CD4-positive, alpha-beta T cell treated with Interleukin-10 for 1 hour (primary cell): ENCODE measurements at regions not wholly inside any gene's neighbourhood (a gene's known extent, or its start where the extent isn't known, plus 50 kb on each side); places are given as distances from the start of the nearest gene placed in this dataset.
"Not testable (repeated sequence)": the region's sequence is repeated elsewhere in the genome, so short reads cannot be mapped to it uniquely, and the experiment has no call there.

Experiments
- DNase-seq: peaks from one replicate; pipeline ENCODE4 v3.0.0-alpha.2; 2020

DNA sequence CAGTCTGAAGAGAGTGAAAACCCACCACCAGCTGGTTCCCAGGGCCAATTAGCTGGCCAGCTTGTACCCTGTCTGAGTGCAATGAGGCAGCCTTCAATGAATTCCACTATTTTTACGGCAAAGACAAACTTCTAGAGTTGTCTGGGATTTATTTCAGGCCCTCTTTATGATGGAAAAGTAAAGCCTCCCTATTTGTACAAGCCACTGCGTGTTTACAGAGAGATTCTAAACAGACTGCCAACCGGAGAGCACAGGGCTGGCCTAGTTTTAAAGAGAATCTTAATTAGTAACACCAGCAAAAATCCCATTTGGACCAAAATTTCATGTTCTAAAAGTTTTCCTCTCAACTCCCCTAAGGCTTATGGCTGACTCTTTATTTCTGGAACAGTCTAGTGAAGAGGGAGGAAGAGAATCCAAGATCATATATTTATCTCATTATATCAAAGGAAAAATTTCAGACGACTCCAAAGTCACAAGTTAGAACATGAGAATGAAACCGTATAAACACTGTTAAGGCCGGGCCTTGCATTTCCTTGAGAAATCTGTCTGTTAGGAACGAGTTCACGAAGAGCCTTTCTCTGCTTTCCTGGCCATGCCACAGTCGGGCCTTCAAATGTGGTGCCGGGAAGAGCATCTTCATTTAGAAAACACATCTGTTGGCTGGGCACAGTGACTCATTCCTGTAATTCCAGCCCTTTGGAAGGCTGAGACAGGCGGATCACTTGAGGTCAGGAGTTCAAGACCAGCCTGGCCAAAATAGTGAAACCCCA, 724.6 kb upstream of the NRP1 start:
- no peak for DNase-seq

DNA sequence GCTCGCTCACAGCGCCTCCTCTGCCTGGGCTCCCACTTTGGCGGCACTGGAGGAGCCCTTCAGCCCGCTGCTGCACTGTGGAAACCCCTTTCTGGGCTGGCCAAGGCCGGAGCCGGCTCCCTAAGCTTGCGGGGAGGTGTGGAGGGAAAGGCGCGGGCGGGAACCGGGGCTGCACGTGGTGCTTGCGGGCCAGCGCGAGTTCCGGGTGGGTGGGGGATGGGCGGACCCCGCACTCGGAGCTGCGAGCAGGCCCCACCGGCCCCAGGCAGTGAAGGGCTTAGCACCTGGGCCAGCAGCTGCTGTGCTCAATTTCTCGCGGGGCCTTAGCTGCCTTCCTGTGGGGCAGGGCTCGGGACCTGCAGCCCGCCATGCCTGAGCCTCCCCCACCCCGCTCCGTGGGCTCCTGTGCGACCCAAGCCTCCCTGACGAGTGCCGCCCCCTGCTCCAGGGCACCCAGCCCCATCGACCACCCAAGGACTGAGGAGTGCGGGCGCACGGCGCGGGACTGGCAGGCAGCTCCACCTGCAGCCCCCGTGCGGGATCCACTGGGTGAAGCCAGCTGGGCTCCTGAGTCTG, 721.0 kb upstream of the NRP1 start:
- not testable (repeated sequence) for DNase-seq

DNA sequence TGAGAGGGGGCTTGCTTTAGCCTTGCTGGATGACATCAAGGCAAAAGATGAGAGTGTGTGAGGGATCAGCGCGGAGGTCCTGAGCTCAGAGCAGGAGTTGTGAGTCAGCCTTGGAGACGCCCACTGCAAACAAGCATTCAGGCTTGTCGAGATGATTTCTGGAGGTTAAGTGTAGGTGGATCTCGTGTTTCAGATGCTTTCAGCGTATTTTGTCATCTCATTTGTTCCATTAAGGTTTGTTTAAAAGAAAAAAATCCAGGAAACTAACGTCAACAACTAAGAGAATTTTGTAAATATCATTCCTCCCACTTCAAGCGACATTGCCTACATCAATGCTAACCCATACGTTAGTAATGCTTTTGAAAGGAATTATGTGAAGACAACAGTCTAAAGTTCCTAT, 715.4 kb upstream of the NRP1 start:
- no peak for DNase-seq

DNA sequence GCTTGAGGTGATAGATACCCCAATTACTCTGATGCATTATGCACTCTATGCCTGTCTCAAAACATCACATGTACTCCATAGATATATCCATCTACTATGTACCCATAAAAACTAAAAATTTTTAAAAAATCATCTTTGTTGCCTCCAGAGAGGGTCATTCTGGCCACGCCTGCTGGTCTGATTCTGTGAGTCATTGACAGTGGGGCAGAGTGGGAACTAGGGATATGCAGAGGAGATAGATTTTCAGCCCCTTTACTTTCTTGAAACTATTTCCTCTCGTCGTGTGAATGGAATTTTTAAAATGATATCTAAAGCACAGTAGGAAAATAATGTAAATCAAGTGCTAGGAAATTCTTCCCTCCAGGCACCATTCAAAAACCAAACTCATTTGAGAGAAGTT, 715.0 kb upstream of the NRP1 start:
- DNase-seq, result no peak

DNA sequence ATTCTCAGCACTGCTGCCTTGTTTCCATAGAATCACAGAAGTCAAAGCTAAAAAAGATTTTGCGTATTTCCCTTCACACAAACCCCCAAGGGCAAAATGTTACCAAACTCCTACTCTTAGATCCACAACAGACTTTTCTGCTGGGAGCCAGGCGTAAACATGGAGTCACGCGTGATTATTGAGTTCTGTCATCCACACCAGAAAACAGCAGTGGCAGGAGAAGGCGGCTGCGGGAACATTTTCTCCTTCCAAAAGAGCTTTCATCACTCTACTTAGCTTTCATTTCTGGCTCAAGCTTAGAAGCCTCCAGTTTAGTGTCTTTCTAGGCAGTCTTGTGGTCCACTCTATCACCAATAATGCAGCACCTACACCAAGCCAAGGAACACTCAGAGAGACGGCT, 712.9 kb upstream of the NRP1 start:
- DNase-seq, result no peak

DNA sequence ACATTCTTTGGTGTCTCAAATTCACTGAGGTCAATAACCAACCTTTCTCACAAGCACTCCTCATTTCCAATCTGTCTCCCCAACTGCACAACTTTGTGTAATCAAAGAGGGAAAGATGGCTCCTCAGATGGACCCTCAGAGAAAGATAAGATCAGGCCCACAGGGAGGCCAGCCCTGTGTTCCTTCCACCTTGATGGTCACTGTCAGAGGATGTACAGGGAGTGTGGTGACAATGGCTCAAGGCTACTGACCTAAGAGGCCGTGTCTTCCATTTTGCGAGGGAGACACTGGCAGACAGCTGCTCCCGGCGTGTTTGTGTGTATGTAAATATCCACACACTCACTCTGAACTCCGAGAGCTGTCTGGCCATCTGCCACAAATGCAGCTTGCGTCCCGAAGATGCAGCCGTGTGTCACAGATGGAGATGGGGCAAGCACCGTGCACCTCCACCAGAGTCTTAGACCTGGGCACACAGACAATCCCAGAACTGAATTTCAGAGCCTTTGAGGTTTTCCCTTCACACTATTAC, 712.1 kb upstream of the NRP1 start:
- no peak for DNase-seq

DNA sequence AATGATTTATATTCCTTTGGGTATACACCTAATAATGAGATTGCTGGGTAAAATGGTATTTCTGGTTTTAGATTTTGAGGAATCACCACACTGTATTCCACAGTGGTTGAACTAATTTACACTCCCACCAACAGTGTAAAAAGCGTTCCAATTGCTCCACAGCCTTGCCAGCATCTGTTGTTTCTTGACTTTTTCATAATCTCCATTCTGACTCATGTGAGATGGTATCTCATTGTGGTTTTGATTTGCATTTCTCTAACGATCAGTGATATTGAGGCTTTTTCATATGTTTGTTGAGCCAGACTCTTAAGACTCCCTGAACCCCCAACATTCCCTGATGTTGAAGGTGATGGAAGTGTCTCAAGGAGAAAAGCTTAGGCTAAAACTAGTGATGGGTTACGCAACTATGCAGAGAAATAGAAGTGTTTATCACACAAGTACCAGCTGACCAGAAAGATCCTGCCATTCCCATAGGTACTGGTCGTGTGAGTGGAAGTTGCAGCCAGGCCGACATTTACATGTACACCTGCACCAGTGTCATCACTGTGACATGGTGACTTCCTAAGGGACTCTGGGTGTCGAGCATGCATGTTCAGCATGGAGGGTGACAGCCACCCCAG, 711.2 kb upstream of the NRP1 start:
- no peak for DNase-seq

DNA sequence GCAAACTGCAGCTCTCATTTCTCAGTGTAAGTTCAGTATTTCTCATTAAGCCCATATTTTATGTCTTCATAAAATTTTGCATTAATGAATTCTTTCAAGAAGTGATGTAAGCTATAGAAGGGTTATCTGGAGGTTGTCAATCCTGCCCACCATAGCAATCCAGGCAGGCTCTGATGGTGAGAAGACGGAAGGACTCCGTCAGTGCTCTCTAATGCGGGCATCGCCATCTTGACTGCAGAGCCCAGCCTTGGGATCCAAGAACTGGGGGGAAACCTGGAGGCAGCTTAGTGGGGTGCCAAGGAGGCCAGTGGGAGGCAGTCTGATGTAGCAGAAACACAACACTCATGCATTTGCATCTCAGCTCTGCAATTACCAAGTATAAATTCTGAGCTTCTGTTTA, 707.4 kb upstream of the NRP1 start:
- no peak for DNase-seq

DNA sequence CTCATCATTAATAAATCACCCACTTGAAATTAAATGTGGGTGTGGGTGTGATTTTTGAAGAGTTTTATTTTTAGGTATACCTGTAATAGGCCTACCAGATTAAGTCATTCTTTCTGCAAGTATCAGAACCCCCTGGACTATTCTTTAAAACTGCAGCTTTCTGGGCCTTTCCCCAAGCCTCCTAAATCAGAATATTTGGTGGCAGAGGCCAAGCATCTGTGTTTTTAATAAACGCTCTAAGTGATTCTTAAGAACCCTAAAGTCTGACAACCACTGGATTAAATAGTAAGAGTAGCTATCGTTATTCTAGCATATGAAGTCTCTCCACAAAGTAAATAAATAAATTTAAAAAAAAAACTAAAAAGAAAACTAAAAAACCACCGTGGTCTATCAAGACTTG, 703.0 kb upstream of the NRP1 start:
- no peak for DNase-seq

DNA sequence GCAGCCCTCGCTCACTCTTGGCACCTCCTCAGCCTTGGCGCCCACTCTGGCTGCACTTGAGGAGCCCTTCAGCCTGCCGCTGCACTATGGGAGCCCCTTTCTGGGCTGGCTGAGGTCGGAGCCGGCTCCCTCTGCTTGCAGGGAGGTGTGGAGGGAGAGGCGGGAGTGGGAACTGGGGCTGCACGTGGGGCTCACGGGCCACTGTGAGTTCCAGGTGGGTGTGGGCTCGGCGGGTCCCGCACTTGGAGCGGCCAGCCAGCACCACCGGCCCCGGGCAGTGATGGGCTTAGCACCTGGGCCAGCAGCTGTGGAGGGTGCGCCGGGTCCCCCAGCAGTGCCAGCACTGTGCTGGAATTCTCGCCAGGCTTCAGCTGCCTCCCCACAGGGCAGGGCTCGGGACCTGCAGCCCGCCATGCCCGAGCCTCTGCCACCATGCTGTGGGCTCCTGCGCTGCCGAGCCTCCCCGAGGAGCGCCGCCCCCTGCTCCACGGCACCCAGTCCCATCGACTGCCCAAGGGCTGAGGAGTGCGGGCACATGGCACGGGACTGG, 700.8 kb upstream of the NRP1 start:
- DNase-seq, result not testable (repeated sequence)

DNA sequence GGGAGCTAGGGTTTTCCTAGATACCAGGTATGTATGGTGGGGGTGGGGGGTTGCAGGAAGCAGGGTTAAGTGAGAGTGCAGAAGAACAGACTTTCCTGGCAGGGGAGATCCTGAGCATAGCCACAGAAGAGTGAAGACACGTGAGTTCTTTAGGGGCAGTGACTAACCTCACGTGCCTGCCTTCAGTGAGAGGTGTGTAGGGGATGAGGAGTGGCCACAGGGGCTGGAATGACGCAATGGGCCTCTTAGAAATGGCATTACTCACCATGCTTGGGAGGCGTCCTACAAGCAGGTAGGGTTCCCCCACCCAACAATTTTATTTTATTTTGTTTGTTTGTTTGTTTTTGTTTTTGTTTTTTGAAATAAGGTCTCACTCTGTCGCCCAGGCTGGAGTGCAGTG, 698.6 kb upstream of the NRP1 start:
- DNase-seq, result no peak

DNA sequence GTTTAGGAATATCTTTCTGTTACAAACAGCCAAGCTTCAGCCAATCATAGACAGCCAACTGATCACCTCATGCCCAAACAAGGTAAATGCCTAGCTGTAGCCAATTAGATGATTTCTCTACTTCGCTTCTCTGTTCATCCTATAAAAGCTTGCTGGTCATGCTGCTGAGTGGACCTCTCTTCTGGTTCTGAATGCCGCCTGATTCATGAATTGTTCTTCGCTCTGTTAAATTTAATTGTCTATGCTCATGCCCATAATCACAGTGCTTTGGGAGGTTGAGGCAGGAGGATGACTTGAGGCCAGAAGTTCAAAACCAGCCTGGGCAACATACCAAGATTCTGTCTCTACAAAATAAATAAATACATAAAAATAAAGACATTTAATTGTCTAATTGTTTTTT, 698.1 kb upstream of the NRP1 start:
- DNase-seq, result no peak

DNA sequence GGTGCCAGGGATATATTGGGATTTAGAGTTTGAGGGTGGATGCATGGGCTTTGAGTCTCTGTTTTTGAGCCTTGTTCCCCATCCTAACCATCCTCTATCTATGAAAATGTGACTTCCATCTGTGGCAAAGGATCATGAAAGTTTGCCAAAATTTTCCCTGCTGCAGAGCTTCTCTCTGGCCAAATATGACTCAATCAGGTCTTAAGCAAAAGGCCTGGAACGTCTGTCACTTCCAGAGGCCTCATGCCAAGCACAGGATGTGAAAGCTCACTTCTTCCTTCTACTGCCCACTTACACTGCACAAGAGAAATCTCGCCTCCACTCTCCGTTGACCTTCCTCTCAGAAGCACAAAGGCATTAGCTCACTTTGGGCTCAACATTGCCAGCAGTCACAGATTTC, 696.9 kb upstream of the NRP1 start:
- DNase-seq, result no peak

DNA sequence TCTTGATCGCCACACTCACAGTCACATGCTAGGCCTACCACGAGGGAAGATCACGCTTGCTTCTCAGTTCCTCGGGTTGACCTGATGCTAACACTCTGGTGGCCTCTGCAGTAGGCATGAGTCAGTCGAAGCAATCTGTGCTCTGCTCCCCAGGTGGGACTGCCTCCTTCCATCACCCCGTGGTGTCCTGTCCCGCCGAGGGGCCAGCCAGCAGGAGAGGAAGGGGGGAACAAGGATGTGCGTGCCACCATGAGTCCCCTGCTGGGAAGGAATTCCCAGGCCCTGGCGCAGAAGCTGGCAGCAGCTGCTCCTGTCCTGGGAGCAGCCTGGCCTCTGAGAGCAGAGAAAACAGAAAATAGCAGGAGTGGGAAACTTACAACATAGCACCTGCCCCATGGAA, 695.0 kb upstream of the NRP1 start:
- DNase-seq, result no peak

DNA sequence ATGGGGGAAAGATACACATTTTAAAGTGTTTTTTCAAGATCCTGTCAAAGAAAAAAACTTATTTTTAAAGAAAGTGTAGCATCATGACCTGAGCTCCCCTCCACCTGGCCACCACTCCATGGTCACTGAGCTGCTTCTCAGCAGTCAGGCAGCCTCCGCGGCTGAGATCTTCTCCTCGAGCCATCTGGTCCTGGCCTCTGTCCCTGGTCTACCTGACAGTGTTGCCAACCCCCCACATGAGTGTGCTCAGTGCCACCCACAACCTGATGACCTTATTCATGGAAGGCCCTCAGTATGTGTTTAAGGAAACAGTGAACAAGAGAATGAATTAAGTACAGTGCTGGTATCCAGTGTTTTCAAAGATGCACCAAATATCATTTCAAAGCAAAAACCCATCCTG, 694.5 kb upstream of the NRP1 start:
- DNase-seq, result no peak

DNA sequence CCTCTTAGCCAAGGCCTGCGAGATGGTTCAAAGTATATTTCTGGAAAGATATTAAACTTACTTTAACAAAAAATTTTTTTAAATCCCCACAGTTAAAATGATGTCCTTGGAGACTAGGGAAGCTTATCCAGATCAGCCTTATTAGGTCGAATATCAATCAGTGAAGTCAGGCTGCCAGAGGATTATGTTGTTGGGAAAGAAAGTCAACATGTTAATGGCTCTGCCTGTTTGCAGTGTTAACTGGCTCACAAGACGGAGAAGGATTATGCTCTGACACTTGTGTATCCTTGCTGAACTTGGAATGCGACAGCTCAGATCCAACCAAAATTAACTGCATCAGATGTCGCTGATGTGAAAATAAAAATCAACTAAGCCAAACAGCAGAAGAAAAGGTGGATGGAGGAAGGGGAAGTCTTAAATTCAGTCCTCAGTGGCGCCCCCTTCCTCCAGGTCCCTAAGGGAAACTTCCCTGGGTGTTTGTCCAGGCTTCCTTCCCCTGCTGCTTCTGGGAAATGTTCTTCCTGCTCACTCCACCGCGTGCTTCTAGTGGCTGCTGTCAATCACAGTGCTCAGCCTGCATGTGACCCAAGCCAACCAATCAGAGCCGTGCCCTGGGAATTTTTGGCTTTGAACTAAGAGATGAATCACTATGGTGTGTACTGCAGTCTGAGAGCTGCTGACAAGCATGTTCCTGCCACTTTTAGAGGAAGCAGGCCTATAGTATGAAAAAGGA, 690.4 kb upstream of the NRP1 start:
- no peak for DNase-seq

DNA sequence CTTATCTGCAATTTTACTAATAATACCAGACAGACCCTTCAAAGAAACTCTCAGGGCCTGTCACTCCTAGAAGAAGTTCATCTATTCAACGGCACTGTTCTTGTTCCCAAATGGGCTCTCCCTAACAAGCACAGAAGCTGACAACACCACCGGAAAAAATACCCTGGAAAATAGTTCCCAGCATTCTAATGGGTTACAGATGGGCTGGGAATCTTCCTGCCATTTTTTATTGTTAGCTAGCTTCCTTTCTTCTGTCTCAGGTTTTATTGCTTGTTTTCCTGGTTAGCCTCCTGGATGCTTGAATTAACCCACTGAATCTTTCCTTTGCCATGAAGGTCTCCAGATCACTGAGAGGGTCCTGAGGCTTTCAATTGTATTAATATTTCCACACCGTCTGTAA, 689.8 kb upstream of the NRP1 start:
- no peak for DNase-seq

DNA sequence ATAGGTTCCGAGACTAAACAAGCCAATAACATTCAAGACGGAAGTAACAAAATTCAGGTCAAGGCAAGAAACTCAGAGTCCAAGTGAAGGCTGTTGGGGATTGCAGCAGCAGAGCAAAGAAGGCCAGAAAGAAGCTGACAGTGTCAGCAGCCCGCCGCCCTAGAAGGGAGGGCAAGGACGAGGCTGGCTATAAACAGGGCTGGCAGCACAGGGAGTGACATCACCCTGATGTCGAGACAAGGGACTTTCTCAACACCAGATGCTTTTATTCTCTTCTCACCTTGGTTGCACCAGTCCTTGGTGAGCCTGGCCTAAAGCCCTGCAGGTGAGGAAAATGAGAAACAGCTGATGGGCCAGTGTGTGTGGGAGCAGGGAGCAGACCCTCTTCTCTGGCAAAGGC, 687.7 kb upstream of the NRP1 start:
- no peak for DNase-seq

DNA sequence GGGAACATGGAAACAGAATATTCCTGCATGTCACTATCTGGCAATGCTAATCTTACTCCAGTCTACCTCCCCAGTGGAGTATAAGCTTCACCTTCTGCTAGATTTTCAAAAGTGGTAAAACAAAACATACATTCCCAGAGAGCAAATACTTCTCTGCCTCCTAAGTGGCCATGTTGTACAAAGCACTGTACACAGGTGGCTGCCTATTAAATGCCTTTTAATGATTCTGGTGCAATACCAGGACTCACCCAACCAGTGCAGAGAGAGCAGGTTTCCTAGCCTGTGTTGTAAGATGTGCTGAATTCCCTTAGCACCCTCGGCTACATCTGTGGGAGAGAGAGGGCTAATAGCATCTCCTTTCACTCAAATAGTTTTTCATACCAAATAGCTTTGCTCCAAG, 684.3 kb upstream of the NRP1 start:
- no peak for DNase-seq

DNA sequence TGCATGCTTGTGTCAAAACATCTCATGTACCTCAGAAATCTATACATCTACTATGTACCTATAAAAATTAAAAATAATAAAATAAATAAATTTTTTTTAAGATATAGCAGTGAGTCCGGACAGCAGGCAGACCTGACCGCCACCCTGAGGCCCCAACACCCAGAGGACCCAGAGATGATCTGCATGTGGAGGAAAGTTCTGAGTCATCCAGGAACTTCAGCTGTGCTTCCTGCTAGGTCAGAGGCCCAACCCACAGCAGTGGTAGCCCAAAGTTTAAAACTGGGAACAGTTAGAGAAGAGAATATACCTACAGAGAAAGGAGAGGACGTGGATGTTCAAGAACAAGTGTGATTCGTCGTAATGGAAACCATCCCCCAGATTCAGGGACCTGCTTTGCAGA, 683.7 kb upstream of the NRP1 start:
- DNase-seq, result no peak

DNA sequence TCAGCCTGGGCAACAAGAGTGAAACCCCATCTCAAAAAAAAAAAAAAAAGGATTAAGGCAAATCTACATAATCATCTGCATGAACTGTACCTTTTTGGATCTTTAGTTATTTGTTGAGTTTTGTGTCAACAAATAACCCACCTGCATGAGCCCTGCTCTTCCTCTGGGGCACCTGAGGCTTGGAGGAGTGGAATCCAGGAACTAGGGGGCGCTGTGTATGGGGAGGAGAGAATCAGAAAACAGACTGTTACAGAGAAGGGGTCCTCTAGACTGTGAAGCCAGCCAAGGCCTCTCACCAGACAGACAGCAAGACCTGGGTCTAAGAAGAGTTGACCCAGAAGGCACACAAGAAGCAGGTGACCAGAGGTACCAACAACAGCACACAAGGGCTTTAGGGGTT, 682.8 kb upstream of the NRP1 start:
- no peak for DNase-seq

DNA sequence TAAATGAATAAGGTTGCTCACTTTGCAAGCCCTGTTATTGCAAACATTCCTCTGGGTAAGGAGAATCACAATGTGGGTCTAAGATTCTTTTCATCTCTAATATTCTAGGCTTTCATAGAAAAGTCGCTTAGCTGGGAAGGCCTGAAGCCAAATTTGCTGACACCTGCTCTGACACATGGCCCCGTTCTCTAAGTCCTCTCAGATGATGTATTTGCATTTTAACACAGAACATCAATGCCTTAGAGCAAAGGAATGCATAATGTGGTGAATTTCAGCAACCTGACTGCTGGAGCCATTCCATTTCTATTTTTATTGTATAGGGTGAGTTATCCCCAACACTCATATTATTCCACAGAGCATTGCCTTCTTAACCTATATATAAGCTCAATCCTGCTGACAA, 682.1 kb upstream of the NRP1 start:
- no peak for DNase-seq

DNA sequence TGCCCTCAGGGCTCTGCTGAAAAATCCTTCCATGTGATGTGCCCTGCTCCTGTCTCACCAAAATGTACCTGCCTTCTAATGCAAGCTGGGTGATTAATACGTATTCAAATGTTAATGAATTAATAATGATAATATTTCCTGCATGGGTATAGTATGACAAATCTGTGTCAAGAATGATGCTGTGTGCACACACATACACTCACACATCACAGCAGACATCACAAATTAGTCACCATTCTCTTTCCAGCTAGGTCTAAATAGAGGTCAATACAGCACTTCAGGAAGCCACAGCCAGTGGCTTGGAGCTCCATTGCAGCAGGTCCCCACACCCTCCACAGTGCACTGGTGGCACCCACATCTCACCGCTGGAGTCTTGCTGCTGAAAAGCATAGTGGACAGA, 681.2 kb upstream of the NRP1 start:
- DNase-seq, result no peak
